HL-60 (cell line): ENCODE measurements at regions not wholly inside any gene's neighbourhood (a gene's known extent, or its start where the extent isn't known, plus 50 kb on each side); places are given as distances from the start of the nearest gene placed in this dataset.

Experiments
- DNase-seq, 2 experiments: peaks; one replicate each; pipeline ENCODE4 v3.0.0-alpha.2; 2010 to 2020; ENCODE audit warnings: low read depth in 1 of 2, low spot score in 1 of 2
- H3K27ac ChIP-seq: fragments of 250-450 bp; sonication (Bioruptor Pico); replicated peaks from 2 replicates; pipeline ENCODE4 v1.5.1; 2020; ENCODE audit warnings: mild to moderate bottlenecking, moderate library complexity
- H3K27me3 ChIP-seq: fragments of 250-450 bp; sonication (Bioruptor Pico); 2 replicates; pipeline ENCODE4 v1.5.1; 2021; ENCODE audit warnings: mild to moderate bottlenecking, moderate library complexity; ENCODE audit not compliant: insufficient read depth, poor library complexity, severe bottlenecking
- H3K4me3 ChIP-seq: replicated peaks from 2 replicates; pipeline ENCODE4 v1.5.1; 2011; ENCODE audit warnings: mild to moderate bottlenecking, control low read depth, low read length; ENCODE audit not compliant: insufficient read depth
- CTCF ChIP-seq: IDR thresholded peaks from one replicate; pipeline ENCODE4 v1.5.1; 2011; ENCODE audit warnings: low read length, control low read depth, inconsistent platforms; ENCODE audit not compliant: insufficient read depth
- GABPA ChIP-seq: IDR thresholded peaks from 2 replicates; pipeline ENCODE4 v1.6.1; 2012; ENCODE audit warnings: low read depth
- POLR2AphosphoS5 ChIP-seq: IDR thresholded peaks from 2 replicates; pipeline ENCODE4 v1.6.1; 2012; ENCODE audit warnings: low read depth
- REST ChIP-seq: IDR thresholded peaks from 2 replicates; pipeline ENCODE4 v1.6.1; 2012; ENCODE audit warnings: low read depth; ENCODE audit not compliant: insufficient replicate concordance
- SPI1 ChIP-seq: IDR thresholded peaks from 2 replicates; pipeline ENCODE4 v1.6.1; 2012; ENCODE audit warnings: low read depth, mild to moderate bottlenecking, borderline replicate concordance

GRCh38 chr6:140316966-140317365 lies 942.5 kb upstream of the CITED2 start:
- H3K27me3 ChIP-seq = no peaks in the 10 kb centered on the region
- H3K4me3 ChIP-seq = no peak overlapping the region
- TF ChIP-seq CTCF (no peak), REST (no peak), SPI1 (no peak), GABPA (no peak), POLR2AphosphoS5 (no peak)
- H3K27ac ChIP-seq = no peak overlapping the region
- DNase-seq = no peak

GRCh38 chr6:140314682-140315081 lies 940.2 kb upstream of the CITED2 start:
- H3K27ac ChIP-seq = no peak overlapping the region
- H3K4me3 ChIP-seq = no peak overlapping the region
- no peaks in the 10 kb centered on the region for H3K27me3 ChIP-seq
- TF ChIP-seq SPI1 (no peak), GABPA (no peak), POLR2AphosphoS5 (no peak), REST (no peak), CTCF (no peak)
- no peak for DNase-seq

DNA sequence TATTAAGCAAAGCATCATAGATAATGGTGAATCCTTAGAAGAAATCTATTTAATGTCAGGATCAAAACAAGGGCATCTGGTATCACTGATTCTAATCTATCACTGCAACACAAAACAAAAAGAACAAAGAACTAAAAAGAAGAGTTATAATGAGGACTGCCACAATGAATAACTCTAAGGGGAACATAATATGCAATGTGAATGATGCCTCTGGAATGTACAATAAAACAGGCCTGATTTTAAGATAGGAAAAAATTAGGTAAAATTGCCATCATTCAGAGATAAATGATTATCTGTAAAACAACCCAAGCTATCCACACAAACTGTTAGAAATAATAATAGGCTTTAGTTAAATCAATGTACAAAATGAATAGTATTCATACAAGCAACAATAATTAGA lies 936.7 kb upstream of the CITED2 start:
- Histone ChIP-seq H3K27ac (no peak overlapping the region), H3K4me3 (no peak overlapping the region), H3K27me3 (no peaks in the 10 kb centered on the region)
- no peak for TF ChIP-seq GABPA
- no peak for TF ChIP-seq REST
- no peak for TF ChIP-seq SPI1
- DNase-seq = no peak
